ENCODE measurements at regions not wholly inside any gene's neighbourhood (a gene's known extent, or its start where the extent isn't known, plus 50 kb on each side); places are given as distances from the start of the nearest gene placed in this dataset.

- WGBS, 2 donors = 66 to 71% methylated on average over 6 of the region's 6 CpGs
- H3K4me1 ChIP-seq = no peaks in the 10 kb centered on the region
- no peaks in the 10 kb centered on the region for H3K9me3 ChIP-seq
- no peaks in the 10 kb centered on the region for H3K27me3 ChIP-seq
- no peaks in the 10 kb centered on the region for H3K36me3 ChIP-seq
- H3K27ac ChIP-seq = no peak overlapping the region
- no peak overlapping the region for H3K4me3 ChIP-seq
- DNase-seq (ENCODE audit: low spot score in 2 of 2) = no peak
- TF ChIP-seq CTCF (IDR thresholded peaks at IDR 0.05) (no peak), POLR2A (IDR thresholded peaks at IDR 0.05) (no peak), EP300 (IDR thresholded peaks at IDR 0.05) (no peak)
Measured at GRCh38 chr3:107441617-107442016, 64.4 kb downstream of the CCDC54 start.

GRCh38 chr3:107443461-107443860, 66.2 kb downstream of the CCDC54 start:
- no peak for DNase-seq (ENCODE audit: low spot score in 2 of 2)
- H3K27me3 ChIP-seq = no peaks in the 10 kb centered on the region
- 76 to 77% methylated on average over 2 of the region's 2 CpGs for WGBS, 2 donors
- H3K4me3 ChIP-seq = no peak overlapping the region
- no peaks in the 10 kb centered on the region for H3K9me3 ChIP-seq
- no peak overlapping the region for H3K27ac ChIP-seq
- H3K36me3 ChIP-seq = no peaks in the 10 kb centered on the region
- TF ChIP-seq CTCF (IDR thresholded peaks at IDR 0.05) (no peak), POLR2A (IDR thresholded peaks at IDR 0.05) (no peak), EP300 (IDR thresholded peaks at IDR 0.05) (no peak)
- no peaks in the 10 kb centered on the region for H3K4me1 ChIP-seq

GRCh38 chr3:107446706-107447105, 69.5 kb downstream of the CCDC54 start:
- WGBS, 2 donors = 73 to 76% methylated on average over 1 of the region's 1 CpG
- no peak for DNase-seq (ENCODE audit: low spot score in 2 of 2)
- H3K9me3 ChIP-seq = no peaks in the 10 kb centered on the region

GRCh38 chr3:107450254-107450893, 72.4 kb upstream of the BBX start:
- WGBS, 2 donors = 65 to 79% methylated on average over 2 of the region's 2 CpGs
- no peaks in the 10 kb centered on the region for H3K36me3 ChIP-seq
- TF ChIP-seq CTCF (IDR thresholded peaks at IDR 0.05) = no peak
- no peak for TF ChIP-seq POLR2A (IDR thresholded peaks at IDR 0.05)
- TF ChIP-seq EP300 (IDR thresholded peaks at IDR 0.05) = no peak
- no peaks in the 10 kb centered on the region for H3K27me3 ChIP-seq
- no peaks in the 10 kb centered on the region for H3K4me1 ChIP-seq
- no peaks in the 10 kb centered on the region for H3K9me3 ChIP-seq
- DNase-seq (ENCODE audit: low spot score in 2 of 2) = no peak
- no peak overlapping the region for H3K4me3 ChIP-seq
- no peak overlapping the region for H3K27ac ChIP-seq

More at GRCh38 chr3:107446706-107447105, 69.5 kb downstream of the CCDC54 start:
- H3K4me3 ChIP-seq = no peak overlapping the region
- no peaks in the 10 kb centered on the region for H3K36me3 ChIP-seq
- no peaks in the 10 kb centered on the region for H3K27me3 ChIP-seq
- H3K4me1 ChIP-seq = no peaks in the 10 kb centered on the region
- TF ChIP-seq POLR2A (IDR thresholded peaks at IDR 0.05) = no peak
- no peak for TF ChIP-seq CTCF (IDR thresholded peaks at IDR 0.05)
- no peak for TF ChIP-seq EP300 (IDR thresholded peaks at IDR 0.05)
- no peak overlapping the region for H3K27ac ChIP-seq

- Histone ChIP-seq H3K4me3 (no peak overlapping the region), H3K4me1 (no peaks in the 10 kb centered on the region), H3K27me3 (no peaks in the 10 kb centered on the region), H3K36me3 (no peaks in the 10 kb centered on the region), H3K27ac (no peak overlapping the region), H3K9me3 (no peaks in the 10 kb centered on the region)
- no peak for DNase-seq (ENCODE audit: low spot score in 2 of 2)
- WGBS, 2 donors = 62 to 70% methylated on average over 2 of the region's 2 CpGs
- TF ChIP-seq EP300 (IDR thresholded peaks at IDR 0.05) (no peak), POLR2A (IDR thresholded peaks at IDR 0.05) (no peak), CTCF (IDR thresholded peaks at IDR 0.05) (no peak)
Measured at GRCh38 chr3:107452436-107452835, 70.3 kb upstream of the BBX start.

All from tibial nerve (tissue), 4 donors.